Cardiac septum (tissue), 1 donor: ENCODE measurements at regions not wholly inside any gene's neighbourhood (a gene's known extent, or its start where the extent isn't known, plus 50 kb on each side); places are given as distances from the start of the nearest gene placed in this dataset.

Source experiments
- DNase-seq: peaks from one replicate; pipeline ENCODE4 v3.0.0-alpha.2; 2020; ENCODE audit warnings: low spot score
- intact Hi-C: fragments of 100-400 bp; cut with DNase I; formaldehyde crosslinking; loops from one replicate; pipeline ENCODE4 v1.14.0; 2022
- donor health status: DM: no; HTN: no; CAD: no.

GRCh38 chr1:5478156-5478695, 514.0 kb downstream of the NPHP4 start:
- no peak for DNase-seq
- intact Hi-C loops, result no loop called here

- intact Hi-C loops, result no loop called here
- no peak for DNase-seq
These were observed 514.5 kb downstream of the NPHP4 start for GRCh38 chr1:5477716-5478115.

GRCh38 chr1:5475572-5475971, 516.7 kb downstream of the NPHP4 start:
- intact Hi-C loops, result no loop called here
- DNase-seq, result no peak

GRCh38 chr1:5473268-5473667, 519.0 kb downstream of the NPHP4 start:
- intact Hi-C loops, result no loop called here
- no peak for DNase-seq

- DNase-seq, result no peak
- intact Hi-C loops, result no loop called here
These were observed 525.7 kb downstream of the NPHP4 start for GRCh38 chr1:5466487-5466886.

GRCh38 chr1:5465281-5465711, 526.9 kb downstream of the NPHP4 start:
- intact Hi-C loops, result no loop called here
- no peak for DNase-seq

- intact Hi-C loops, result no loop called here
- no peak for DNase-seq
These were observed 527.9 kb downstream of the NPHP4 start for GRCh38 chr1:5464366-5464765.

GRCh38 chr1:5460974-5461373, 531.3 kb downstream of the NPHP4 start:
- DNase-seq, result no peak
- intact Hi-C loops, result no loop called here

GRCh38 chr1:5459839-5460610, 532.2 kb downstream of the NPHP4 start:
- no peak for DNase-seq
- intact Hi-C loops, result no loop called here

GRCh38 chr1:5458248-5458647, 534.0 kb downstream of the NPHP4 start:
- DNase-seq, result no peak
- intact Hi-C loops, result no loop called here

- DNase-seq, result no peak
- intact Hi-C loops, result no loop called here
These were observed 536.0 kb downstream of the NPHP4 start for GRCh38 chr1:5456090-5456811.

GRCh38 chr1:5455651-5456050, 536.6 kb downstream of the NPHP4 start:
- intact Hi-C loops, result no loop called here
- no peak for DNase-seq

- no peak for DNase-seq
- intact Hi-C loops, result no loop called here
These were observed 537.2 kb downstream of the NPHP4 start for GRCh38 chr1:5455056-5455455.

GRCh38 chr1:5453347-5453746, 538.9 kb downstream of the NPHP4 start:
- intact Hi-C loops, result no loop called here

GRCh38 chr1:5451671-5452070, 540.6 kb downstream of the NPHP4 start:
- intact Hi-C loops, result no loop called here

More at GRCh38 chr1:5453347-5453746, 538.9 kb downstream of the NPHP4 start:
- DNase-seq, result no peak

GRCh38 chr1:5448486-5448885, 543.7 kb downstream of the NPHP4 start:
- DNase-seq, result no peak
- intact Hi-C loops, result no loop called here

More at GRCh38 chr1:5451671-5452070, 540.6 kb downstream of the NPHP4 start:
- no peak for DNase-seq

- no peak for DNase-seq
- intact Hi-C loops, result no loop called here
These were observed 544.7 kb downstream of the NPHP4 start for GRCh38 chr1:5447503-5447960.

- intact Hi-C loops, result no loop called here
- no peak for DNase-seq
These were observed 547.8 kb downstream of the NPHP4 start for GRCh38 chr1:5444396-5444795.

GRCh38 chr1:5436808-5437207, 555.4 kb downstream of the NPHP4 start:
- intact Hi-C loops, result no loop called here
- no peak for DNase-seq

GRCh38 chr1:5435414-5435813, 556.8 kb downstream of the NPHP4 start:
- intact Hi-C loops, result no loop called here
- no peak for DNase-seq

- DNase-seq, result no peak
- intact Hi-C loops, result no loop called here
These were observed 559.8 kb downstream of the NPHP4 start for GRCh38 chr1:5432436-5432835.
